ENCODE measurements at regions not wholly inside any gene's neighbourhood (a gene's known extent, or its start where the extent isn't known, plus 50 kb on each side); places are given as distances from the start of the nearest gene placed in this dataset.

DNA sequence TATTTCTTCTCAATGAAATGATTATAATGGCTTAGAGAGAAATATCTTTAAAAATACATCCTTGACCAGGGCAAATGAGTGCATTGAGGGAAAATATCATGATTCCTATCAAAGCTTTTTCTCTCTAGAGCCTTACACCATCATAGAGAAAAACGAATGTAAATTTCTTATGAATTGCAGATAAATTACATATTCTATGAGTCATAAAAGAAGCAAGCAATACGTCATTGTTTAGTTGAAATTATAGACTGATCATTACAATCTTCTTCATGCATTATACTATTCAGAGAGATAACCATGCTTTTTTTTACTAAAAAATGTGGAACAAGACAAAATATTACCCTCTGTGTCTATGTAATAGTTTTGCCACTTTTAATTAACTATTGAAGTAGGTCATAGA is 100.9 kb upstream of the RXFP1 start:
- intact Hi-C loops (cut with micrococcal nuclease; ENCODE audit: unreplicated experiment) = no loop called here
- Histone ChIP-seq H3K4me3 (ENCODE audit: low read depth, low read length, poor library complexity, severe bottlenecking) (no peak overlapping the region), H3K4me1 (ENCODE audit: insufficient read depth, low read length, poor library complexity, severe bottlenecking) (no peaks in the 10 kb centered on the region), H3K27ac (ENCODE audit: low read depth, low read length, poor library complexity, severe bottlenecking) (no peak overlapping the region), H3K27me3 (replicated peaks; ENCODE audit: insufficient read depth, low read depth, low read length, poor library complexity) (no peaks in the 10 kb centered on the region), H3K9me3 (ENCODE audit: low read depth, low read length, poor library complexity, severe bottlenecking) (no peaks in the 10 kb centered on the region), H3K36me3 (ENCODE audit: insufficient read depth, low read length, poor library complexity, severe bottlenecking) (no peaks in the 10 kb centered on the region)
- ChIA-PET POLR2A (ENCODE audit: low non-redundant PET) (no interaction called here), CTCF (no interaction called here)
- TF ChIP-seq CTCF (conservative IDR thresholded peaks at IDR 0.05; ENCODE audit: low read depth, low read length) (no peak), EZH2 (IDR thresholded peaks at IDR 0.05; ENCODE audit: borderline replicate concordance, low read depth, low read length, poor library complexity, severe bottlenecking) (no peak)
- no peak for DNase-seq (ENCODE audit: low spot score)
- no TSS peak for BruUV-seq (replicated peaks)

DNA sequence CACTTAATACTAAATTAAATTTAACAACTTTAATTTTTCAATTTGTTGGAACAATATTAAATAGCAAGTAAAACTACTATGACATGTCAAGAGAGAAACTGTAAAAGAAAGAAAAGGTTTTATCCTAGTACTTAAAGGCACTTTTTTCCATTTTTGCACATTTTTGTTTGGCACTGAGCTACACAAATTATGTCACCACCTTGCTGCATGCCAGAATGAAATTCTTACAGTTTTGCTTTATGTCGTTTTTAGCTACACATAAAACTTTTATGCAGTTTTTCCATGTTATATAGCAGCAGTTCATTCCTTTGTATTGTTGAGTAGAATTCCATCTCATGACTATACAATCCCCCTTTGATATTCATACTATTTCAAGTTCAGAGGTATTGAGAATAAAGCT is 99.1 kb upstream of the RXFP1 start:
- CTCF ChIA-PET = no interaction called here
- BruUV-seq (replicated peaks) = no TSS peak

GRCh38 chr4:158428242-158428641 is 93.4 kb upstream of the RXFP1 start:
- no peak for TF ChIP-seq EZH2 (IDR thresholded peaks at IDR 0.05; ENCODE audit: borderline replicate concordance, low read depth, low read length, poor library complexity, severe bottlenecking)
- no peak for TF ChIP-seq CTCF (conservative IDR thresholded peaks at IDR 0.05; ENCODE audit: low read depth, low read length)
- CTCF ChIA-PET = no interaction called here
- Histone ChIP-seq H3K36me3 (ENCODE audit: insufficient read depth, low read length, poor library complexity, severe bottlenecking) (no peaks in the 10 kb centered on the region), H3K4me3 (ENCODE audit: low read depth, low read length, poor library complexity, severe bottlenecking) (no peak overlapping the region), H3K9me3 (ENCODE audit: low read depth, low read length, poor library complexity, severe bottlenecking) (no peaks in the 10 kb centered on the region), H3K27me3 (replicated peaks; ENCODE audit: insufficient read depth, low read depth, low read length, poor library complexity) (no peaks in the 10 kb centered on the region), H3K4me1 (ENCODE audit: insufficient read depth, low read length, poor library complexity, severe bottlenecking) (no peaks in the 10 kb centered on the region), H3K27ac (ENCODE audit: low read depth, low read length, poor library complexity, severe bottlenecking) (no peak overlapping the region)
- POLR2A ChIA-PET (ENCODE audit: low non-redundant PET) = interaction anchor here (0.7 kb wide), 1 partner anchor 280 kb away, joined by 8 read pairs; no protein-coding TSS in a partner anchor
- no TSS peak for BruUV-seq (replicated peaks)
- DNase-seq (ENCODE audit: low spot score) = no peak
- intact Hi-C loops (cut with micrococcal nuclease; ENCODE audit: unreplicated experiment) = no loop called here

More for the DNA sequence above, 99.1 kb upstream of the RXFP1 start:
- intact Hi-C loops (cut with micrococcal nuclease; ENCODE audit: unreplicated experiment) = no loop called here
- POLR2A ChIA-PET (ENCODE audit: low non-redundant PET) = no interaction called here
- H3K36me3 ChIP-seq (ENCODE audit: insufficient read depth, low read length, poor library complexity, severe bottlenecking) = no peaks in the 10 kb centered on the region
- DNase-seq (ENCODE audit: low spot score) = no peak
- H3K27ac ChIP-seq (ENCODE audit: low read depth, low read length, poor library complexity, severe bottlenecking) = no peak overlapping the region
- H3K27me3 ChIP-seq (replicated peaks; ENCODE audit: insufficient read depth, low read depth, low read length, poor library complexity) = no peaks in the 10 kb centered on the region
- TF ChIP-seq CTCF (conservative IDR thresholded peaks at IDR 0.05; ENCODE audit: low read depth, low read length) = no peak
- TF ChIP-seq EZH2 (IDR thresholded peaks at IDR 0.05; ENCODE audit: borderline replicate concordance, low read depth, low read length, poor library complexity, severe bottlenecking) = no peak
- H3K4me3 ChIP-seq (ENCODE audit: low read depth, low read length, poor library complexity, severe bottlenecking) = no peak overlapping the region
- H3K4me1 ChIP-seq (ENCODE audit: insufficient read depth, low read length, poor library complexity, severe bottlenecking) = no peaks in the 10 kb centered on the region
- H3K9me3 ChIP-seq (ENCODE audit: low read depth, low read length, poor library complexity, severe bottlenecking) = no peaks in the 10 kb centered on the region

Data from A673 (cell line).